ENCODE measurements at regions not wholly inside any gene's neighbourhood (a gene's known extent, or its start where the extent isn't known, plus 50 kb on each side); places are given as distances from the start of the nearest gene placed in this dataset.
A peak's percentile ranks its signal among the peaks of the same experiment; 100 is the strongest.

DNA sequence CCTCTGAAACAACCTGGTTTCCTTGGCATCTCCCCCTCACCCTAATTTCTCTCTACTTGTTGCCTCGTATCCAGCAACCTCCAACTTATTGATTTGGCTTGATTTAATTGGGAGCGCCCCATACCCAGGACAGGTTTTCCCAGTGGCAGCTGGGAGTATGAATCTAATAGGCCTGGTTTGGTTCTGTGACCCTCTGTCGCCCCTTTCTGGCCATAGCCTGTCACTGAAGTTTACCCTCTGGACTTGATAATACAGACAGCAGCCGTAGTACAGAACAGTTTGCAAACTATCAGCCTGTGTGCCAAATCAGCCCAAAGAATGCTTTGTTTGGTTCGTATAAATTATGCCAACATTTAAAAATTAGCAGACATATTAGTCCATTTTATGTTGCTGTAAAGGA is 525.1 kb upstream of the GOLIM4 start (continued):
- no peak for TF ChIP-seq POGK (CRISPR knock-in tag; conservative IDR thresholded peaks at IDR 0.05)
- no peak for TF ChIP-seq MXI1 (IDR thresholded peaks at IDR 0.05; ENCODE audit: borderline replicate concordance, low read depth, low read length)
- no peak for TF ChIP-seq HNRNPK (IDR thresholded peaks at IDR 0.05; ENCODE audit: low read depth, low read length, poor library complexity, severe bottlenecking)
- no peak for TF ChIP-seq KAT8 (CRISPR knock-in tag; IDR thresholded peaks at IDR 0.05)
- no peak for TF ChIP-seq ZNF17 (CRISPR knock-in tag; IDR thresholded peaks at IDR 0.05)
- TF ChIP-seq ZNF574 (CRISPR knock-in tag; IDR thresholded peaks at IDR 0.05) = no peak
- TF ChIP-seq ZNF562 (CRISPR knock-in tag; IDR thresholded peaks at IDR 0.05; ENCODE audit: borderline replicate concordance) = no peak
- no peak for TF ChIP-seq KDM1A (CRISPR knock-in tag; IDR thresholded peaks at IDR 0.05)
- TF ChIP-seq, protein P1, sequence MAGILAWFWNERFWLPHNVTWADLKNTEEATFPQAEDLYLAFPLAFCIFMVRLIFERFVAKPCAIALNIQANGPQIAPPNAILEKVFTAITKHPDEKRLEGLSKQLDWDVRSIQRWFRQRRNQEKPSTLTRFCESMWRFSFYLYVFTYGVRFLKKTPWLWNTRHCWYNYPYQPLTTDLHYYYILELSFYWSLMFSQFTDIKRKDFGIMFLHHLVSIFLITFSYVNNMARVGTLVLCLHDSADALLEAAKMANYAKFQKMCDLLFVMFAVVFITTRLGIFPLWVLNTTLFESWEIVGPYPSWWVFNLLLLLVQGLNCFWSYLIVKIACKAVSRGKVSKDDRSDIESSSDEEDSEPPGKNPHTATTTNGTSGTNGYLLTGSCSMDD (CRISPR knock-in tag; IDR thresholded peaks at IDR 0.05) = no peak
- no peak for TF ChIP-seq HNF1B (CRISPR knock-in tag; IDR thresholded peaks at IDR 0.05)
- no peak for TF ChIP-seq IKZF1 (IDR thresholded peaks at IDR 0.05)
- TF ChIP-seq HNF4A (CRISPR knock-in tag; IDR thresholded peaks at IDR 0.05) = peak; percentile 41; the same call in 1 of the 2 replicates
- peak; percentile 67 for TF ChIP-seq RAD21 (CRISPR knock-in tag; IDR thresholded peaks at IDR 0.05)
- TF ChIP-seq TOE1 (CRISPR knock-in tag; IDR thresholded peaks at IDR 0.05) = no peak
- no peak for TF ChIP-seq ZNF34 (CRISPR knock-in tag; IDR thresholded peaks at IDR 0.05; ENCODE audit: borderline replicate concordance)
- TF ChIP-seq PPARG (CRISPR knock-in tag; conservative IDR thresholded peaks at IDR 0.05) = no peak
- TF ChIP-seq, protein P2, sequence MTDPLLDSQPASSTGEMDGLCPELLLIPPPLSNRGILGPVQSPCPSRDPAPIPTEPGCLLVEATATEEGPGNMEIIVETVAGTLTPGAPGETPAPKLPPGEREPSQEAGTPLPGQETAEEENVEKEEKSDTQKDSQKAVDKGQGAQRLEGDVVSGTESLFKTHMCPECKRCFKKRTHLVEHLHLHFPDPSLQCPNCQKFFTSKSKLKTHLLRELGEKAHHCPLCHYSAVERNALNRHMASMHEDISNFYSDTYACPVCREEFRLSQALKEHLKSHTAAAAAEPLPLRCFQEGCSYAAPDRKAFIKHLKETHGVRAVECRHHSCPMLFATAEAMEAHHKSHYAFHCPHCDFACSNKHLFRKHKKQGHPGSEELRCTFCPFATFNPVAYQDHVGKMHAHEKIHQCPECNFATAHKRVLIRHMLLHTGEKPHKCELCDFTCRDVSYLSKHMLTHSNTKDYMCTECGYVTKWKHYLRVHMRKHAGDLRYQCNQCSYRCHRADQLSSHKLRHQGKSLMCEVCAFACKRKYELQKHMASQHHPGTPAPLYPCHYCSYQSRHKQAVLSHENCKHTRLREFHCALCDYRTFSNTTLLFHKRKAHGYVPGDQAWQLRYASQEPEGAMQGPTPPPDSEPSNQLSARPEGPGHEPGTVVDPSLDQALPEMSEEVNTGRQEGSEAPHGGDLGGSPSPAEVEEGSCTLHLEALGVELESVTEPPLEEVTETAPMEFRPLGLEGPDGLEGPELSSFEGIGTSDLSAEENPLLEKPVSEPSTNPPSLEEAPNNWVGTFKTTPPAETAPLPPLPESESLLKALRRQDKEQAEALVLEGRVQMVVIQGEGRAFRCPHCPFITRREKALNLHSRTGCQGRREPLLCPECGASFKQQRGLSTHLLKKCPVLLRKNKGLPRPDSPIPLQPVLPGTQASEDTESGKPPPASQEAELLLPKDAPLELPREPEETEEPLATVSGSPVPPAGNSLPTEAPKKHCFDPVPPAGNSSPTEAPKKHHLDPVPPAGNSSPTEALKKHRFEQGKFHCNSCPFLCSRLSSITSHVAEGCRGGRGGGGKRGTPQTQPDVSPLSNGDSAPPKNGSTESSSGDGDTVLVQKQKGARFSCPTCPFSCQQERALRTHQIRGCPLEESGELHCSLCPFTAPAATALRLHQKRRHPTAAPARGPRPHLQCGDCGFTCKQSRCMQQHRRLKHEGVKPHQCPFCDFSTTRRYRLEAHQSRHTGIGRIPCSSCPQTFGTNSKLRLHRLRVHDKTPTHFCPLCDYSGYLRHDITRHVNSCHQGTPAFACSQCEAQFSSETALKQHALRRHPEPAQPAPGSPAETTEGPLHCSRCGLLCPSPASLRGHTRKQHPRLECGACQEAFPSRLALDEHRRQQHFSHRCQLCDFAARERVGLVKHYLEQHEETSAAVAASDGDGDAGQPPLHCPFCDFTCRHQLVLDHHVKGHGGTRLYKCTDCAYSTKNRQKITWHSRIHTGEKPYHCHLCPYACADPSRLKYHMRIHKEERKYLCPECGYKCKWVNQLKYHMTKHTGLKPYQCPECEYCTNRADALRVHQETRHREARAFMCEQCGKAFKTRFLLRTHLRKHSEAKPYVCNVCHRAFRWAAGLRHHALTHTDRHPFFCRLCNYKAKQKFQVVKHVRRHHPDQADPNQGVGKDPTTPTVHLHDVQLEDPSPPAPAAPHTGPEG (CRISPR knock-in tag; IDR thresholded peaks at IDR 0.05) = no peak
